ENCODE measurements at regions not wholly inside any gene's neighbourhood (a gene's known extent, or its start where the extent isn't known, plus 50 kb on each side); places are given as distances from the start of the nearest gene placed in this dataset.

GRCh38 chr3:34033839-34034238 lies 235.4 kb downstream of the PDCD6IP start:
- TF ChIP-seq CTCF (conservative IDR thresholded peaks at IDR 0.05) (no peak), EZH2 (IDR thresholded peaks at IDR 0.05; ENCODE audit: low read depth) (no peak)
